OCI-LY3 (cell line): ENCODE measurements at regions not wholly inside any gene's neighbourhood (a gene's known extent, or its start where the extent isn't known, plus 50 kb on each side); places are given as distances from the start of the nearest gene placed in this dataset.

Source experiments
- EZH2phosphoT487 ChIP-seq: fragments of 200-600 bp; shearing (Covaris generic); IDR thresholded peaks from 2 replicates; pipeline ENCODE4 v1.6.1; 2018; ENCODE audit warnings: antibody characterized with exemption, mixed run types, low read depth
- TF ChIP-seq, protein P1 (sequence below): fragments of 200-600, 300-600 bp; sonication (generic); IDR thresholded peaks from 2 replicates; pipeline ENCODE4 v1.5.1; 2014; ENCODE audit warnings: antibody characterized with exemption, low read length, low read depth

DNA sequence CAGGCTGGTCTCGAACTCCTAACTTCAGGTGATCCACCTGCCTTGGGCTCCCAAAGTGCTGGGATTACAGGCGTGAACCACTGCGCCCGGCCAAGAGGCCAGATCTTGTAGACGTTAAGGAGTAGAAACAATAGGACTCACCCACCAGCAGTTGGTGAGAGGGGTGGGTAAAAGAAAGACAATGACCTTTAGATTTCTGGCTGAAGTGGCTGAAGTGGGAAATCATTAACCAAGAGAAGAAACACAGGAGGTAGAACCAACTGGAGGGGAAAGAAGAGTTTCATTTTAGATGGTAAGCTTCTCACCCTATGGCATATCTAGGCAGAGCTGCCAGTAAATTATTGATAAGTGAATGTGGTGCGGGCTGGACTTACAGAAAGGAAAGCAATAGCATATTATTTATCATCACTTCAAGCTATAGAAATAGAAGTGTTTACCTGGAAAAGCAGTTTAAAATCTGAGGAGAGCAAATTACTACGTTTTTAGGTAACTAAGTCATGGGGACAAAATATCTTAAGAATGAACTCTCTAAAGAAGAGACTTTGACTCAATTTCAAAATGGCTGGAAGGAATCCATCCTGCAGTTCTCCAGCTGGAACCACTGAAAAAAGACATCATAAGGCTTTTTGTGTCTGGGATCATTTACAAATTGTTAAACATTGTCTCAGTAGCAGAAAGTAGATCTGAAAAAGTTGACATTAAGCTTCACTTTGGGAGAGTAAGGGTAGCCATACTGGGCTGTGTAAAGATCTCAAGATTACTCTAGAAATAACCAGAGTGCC, 109.6 kb downstream of the ALDH8A1 start:
- TF ChIP-seq, protein P1, sequence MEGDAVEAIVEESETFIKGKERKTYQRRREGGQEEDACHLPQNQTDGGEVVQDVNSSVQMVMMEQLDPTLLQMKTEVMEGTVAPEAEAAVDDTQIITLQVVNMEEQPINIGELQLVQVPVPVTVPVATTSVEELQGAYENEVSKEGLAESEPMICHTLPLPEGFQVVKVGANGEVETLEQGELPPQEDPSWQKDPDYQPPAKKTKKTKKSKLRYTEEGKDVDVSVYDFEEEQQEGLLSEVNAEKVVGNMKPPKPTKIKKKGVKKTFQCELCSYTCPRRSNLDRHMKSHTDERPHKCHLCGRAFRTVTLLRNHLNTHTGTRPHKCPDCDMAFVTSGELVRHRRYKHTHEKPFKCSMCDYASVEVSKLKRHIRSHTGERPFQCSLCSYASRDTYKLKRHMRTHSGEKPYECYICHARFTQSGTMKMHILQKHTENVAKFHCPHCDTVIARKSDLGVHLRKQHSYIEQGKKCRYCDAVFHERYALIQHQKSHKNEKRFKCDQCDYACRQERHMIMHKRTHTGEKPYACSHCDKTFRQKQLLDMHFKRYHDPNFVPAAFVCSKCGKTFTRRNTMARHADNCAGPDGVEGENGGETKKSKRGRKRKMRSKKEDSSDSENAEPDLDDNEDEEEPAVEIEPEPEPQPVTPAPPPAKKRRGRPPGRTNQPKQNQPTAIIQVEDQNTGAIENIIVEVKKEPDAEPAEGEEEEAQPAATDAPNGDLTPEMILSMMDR: no peak
- TF ChIP-seq EZH2phosphoT487: no peak
